ENCODE measurements at regions not wholly inside any gene's neighbourhood (a gene's known extent, or its start where the extent isn't known, plus 50 kb on each side); places are given as distances from the start of the nearest gene placed in this dataset.

GRCh38 chr5:133782736-133783135 is 170.4 kb upstream of the FSTL4 start:
- TF ChIP-seq CTCF (IDR thresholded peaks at IDR 0.05; ENCODE audit: extremely low read depth, missing control alignments), result no peak
- DNase-seq (ENCODE audit: low spot score), result no peak

DNA sequence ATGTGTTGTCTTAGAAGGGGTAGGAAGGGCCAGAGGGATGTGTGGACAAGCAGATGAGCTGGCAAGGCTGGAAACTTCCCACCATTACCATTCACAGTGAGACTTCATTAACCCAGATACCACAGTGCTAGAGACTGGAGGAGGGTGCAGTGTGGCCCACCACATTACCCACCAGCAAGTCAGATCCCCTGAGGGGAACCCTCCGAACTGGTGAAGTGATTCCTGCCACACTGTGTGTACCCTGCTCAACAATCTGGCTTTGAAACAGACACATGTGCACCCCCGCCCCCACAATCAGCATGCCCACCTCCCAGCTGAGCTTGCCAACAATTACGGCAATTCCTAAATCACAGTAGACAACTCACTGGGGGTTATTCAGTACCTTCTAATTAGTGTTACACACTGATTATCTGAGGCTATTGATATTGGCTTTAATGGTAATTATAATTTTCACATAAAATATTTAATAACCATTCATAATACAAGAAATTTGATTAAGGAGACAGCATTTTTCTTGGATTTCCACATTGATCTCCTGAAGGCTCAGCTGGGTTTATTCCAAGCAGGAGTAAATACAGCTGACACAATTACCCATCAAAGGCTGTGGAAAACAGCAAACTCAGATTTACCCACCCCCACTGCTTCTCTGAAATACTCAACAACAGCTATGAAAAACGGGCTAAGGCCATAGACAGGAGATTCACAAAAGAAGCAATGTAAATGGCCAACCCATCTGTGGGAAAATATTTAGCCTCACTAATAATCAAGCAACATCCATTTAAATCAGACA is 169.3 kb upstream of the FSTL4 start:
- TF ChIP-seq CTCF (IDR thresholded peaks at IDR 0.05; ENCODE audit: extremely low read depth, missing control alignments), result no peak
- no peak for DNase-seq (ENCODE audit: low spot score)

GRCh38 chr5:133780619-133781280 is 168.4 kb upstream of the FSTL4 start:
- TF ChIP-seq CTCF (IDR thresholded peaks at IDR 0.05; ENCODE audit: extremely low read depth, missing control alignments), result no peak
- DNase-seq (ENCODE audit: low spot score), result no peak

- DNase-seq (ENCODE audit: low spot score), result peak; percentile 41
- TF ChIP-seq CTCF (IDR thresholded peaks at IDR 0.05; ENCODE audit: extremely low read depth, missing control alignments), result peak; percentile 12
Measured at GRCh38 chr5:133779828-133780475, 167.6 kb upstream of the FSTL4 start.

- no peak for DNase-seq (ENCODE audit: low spot score)
- no peak for TF ChIP-seq CTCF (IDR thresholded peaks at IDR 0.05; ENCODE audit: extremely low read depth, missing control alignments)
Measured at GRCh38 chr5:133778636-133779035, 166.3 kb upstream of the FSTL4 start.

GRCh38 chr5:133777951-133778350 is 165.6 kb upstream of the FSTL4 start:
- no peak for TF ChIP-seq CTCF (IDR thresholded peaks at IDR 0.05; ENCODE audit: extremely low read depth, missing control alignments)
- no peak for DNase-seq (ENCODE audit: low spot score)

Data from GM20000 (cell line).